Frontal cortex (tissue), 4 donors: ENCODE measurements at regions not wholly inside any gene's neighbourhood (a gene's known extent, or its start where the extent isn't known, plus 50 kb on each side); places are given as distances from the start of the nearest gene placed in this dataset. TPM values are rescaled to one million over a fixed set of nuclear protein-coding genes. Genes with fewer than 3 reads are reported as not detected.
"Not testable (repeated sequence)": the region's sequence is repeated elsewhere in the genome, so short reads cannot be mapped to it uniquely, and the experiment has no call there.

Source experiments
- DNase-seq, 2 donors: peaks; one replicate each; pipeline ENCODE4 v3.0.0; 2012; ENCODE audit warnings: low spot score in 2 of 2
- FAIRE-seq: peaks from 2 replicates; lab custom pipeline; 2012; peaks lifted over from hg19 to GRCh38; lab: Jason Lieb, UNC
- small RNA-seq: library from RNA; depleted of rRNA; stranded (forward); fragments of <200 nt; gene quantifications from one replicate; pipeline ENCODE3, GENCODE V24; 2014
- donor health status: control.
- donor health status: control.
- donor health status: control.

DNA sequence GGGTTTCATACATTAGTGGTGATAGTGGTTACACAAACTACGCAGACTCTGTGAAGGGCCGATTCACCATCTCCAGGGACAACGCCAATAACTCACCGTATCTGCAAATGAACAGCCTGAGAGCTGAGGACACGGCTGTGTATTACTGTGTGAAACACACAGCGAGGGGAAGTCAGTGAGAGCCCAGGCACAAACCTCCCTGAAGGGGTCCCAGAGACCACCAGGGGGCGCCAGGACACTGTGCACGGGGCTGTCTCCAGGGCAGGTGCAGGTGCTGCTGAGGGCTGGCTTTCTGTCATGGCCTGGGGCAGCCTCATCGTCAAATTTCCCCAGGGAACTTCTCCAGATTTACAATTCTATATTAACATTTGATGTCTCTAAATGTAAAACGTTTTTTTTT is 184.6 kb upstream of the TP53TG3C start:
- not testable (repeated sequence) for DNase-seq, FAIRE-seq

DNA sequence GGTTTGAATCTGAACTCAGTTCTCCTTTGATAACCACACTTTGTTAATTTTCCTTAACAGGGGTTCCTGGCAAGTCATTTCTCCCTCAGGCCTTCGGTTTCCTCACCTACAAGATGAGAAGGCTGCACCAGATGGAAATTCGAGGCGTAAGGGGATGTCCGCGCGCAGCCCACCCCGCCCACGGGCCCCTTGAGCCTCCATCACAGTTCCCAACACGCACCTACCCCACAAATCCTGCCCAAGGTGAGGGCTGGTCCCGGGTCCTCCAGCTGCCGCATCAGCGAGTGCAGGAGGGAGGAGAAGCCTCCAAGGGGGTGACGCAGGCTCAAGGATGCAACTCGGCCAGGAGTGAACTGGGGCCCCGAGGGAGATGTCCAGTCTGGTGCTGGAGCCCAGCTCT is 166.9 kb upstream of the TP53TG3C start:
- DNase-seq, FAIRE-seq: not testable (repeated sequence)

DNA sequence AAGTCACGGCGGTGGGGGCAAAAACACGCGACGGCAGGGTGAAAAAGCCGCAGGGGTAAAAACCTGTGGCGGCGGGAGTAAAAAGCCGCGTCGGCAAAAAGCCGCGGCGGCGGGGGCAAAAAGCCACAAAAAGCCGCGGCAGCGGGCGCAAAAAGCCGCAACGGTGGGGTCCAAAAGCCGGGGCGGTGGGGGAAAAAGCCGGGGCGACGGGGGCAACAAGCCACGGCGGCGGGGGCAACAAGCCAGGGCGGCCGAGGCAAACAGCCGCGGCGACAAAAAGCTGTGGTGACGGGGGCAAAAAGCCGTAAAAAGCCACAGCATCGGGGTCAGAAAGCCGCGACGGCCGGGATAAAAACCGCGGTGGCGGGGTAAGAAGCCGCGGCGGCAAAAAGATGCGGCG is 166.1 kb upstream of the TP53TG3C start:
- FAIRE-seq, DNase-seq: not testable (repeated sequence)

DNA sequence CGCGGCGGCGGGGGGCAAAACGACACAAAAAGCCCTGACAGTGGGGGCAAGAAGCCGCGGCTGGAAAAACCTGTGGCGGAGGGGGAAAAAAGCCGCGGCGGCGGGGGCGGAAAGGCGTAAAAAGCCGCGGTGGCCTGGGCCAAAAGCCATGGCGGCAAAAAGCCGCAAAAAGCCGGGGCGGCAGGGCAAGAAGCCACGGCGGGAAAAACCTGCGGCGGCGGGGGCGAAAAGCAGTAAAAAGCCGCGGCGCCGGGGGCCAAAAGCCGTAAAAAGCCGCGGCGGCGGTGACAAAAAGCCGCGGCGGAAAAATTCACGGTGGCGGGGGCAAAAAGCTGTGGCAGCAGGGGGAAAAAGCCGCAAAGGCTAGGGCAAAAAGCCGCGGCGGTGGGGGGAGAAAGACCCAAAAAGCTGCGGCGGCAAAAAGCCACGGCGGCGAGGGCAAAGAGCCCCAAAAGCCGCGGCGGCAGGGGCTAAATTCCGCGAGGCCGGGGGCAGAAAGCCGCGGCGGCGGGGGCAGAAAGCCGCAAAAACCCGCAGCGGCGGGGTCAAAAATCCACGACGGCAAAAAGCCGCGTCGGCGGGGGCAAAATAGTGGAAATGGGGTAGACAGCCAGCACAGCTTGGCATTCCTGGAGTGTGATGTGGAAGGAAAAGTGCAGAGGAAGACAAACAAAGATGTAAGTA is 165.2 kb upstream of the TP53TG3C start:
- DNase-seq: not testable (repeated sequence)

DNA sequence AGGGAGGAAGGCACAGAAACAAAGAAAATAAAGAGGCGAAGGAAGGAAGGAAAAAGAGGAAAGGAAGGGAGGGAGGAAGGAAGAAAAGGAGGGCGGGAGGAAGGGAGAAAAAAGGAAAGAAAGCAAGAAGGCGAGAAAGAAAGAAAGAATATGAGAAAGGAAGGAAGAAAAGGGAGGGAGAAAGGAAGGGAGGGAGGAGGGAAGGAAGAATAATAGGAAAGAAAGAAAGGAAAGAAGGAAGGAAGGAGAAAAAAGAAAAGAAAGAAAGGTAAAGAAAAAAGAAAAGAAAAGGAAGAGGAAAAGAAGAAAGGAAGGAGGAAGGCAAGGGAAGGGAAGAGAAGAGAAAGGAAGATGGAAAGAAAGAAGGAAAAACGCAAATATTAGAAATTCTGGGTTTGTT is 145.2 kb upstream of the TP53TG3C start:
- not testable (repeated sequence) for FAIRE-seq, DNase-seq

More for the DNA sequence above, 165.2 kb upstream of the TP53TG3C start:
- FAIRE-seq: not testable (repeated sequence)

DNA sequence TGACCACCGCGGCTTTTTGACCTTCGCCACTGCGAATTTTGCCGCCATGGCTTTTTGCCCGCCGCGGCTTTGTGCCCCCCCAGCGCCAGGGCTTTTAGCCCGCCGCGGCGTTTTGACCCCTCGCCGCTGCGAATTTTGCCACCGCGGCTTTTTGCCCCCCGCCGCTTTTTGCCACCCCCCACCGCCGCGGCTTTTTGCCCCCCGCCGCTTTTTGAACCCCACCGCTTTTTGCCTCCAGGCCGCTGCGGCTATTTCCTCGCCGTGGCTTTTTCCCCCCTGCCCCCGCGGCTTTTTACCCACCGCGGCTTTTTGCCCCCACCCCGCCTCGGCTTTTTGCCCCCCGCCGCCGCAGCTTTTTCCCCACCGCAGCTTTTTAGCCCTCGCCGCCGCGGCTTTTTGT is 134.8 kb upstream of the TP53TG3C start:
- no peak for FAIRE-seq
- DNase-seq: no peak

DNA sequence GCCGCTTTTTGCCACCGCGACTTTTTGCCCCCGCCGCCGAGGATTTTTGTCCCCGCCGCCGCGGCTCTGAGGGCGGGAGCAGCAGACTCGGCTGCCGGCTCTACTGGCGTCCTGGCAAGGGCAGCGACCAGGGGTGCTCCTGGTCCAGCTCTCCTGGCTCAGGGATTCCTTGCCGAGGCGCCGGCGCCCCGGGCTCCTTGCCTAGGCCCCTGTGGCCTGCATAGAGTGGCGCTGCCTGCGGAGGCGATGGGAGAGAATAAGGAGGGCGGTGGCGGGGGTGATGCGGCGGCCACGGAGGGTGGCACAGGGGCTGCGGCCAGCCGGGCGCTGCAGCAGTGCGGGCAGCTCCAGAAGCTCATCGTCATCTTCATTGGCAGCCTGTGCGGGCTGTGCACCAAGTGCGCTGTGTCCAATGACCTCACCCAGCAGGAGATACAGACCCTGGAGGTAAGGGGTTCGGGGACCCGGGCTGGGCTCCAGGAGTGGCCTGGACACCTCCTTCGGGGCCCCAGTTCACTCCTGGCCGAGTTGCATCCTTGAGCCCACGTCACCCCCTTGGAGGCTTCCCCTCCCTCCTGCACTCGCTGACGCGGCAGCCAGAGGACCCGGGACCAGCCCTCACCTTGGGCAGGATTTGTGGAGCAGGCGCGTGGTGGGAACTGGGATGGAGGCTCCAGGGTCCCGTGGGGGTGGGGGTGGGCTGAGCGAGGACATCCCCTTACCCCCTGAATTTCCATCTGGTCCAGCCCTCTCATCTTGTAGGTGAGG is 134.2 kb upstream of the TP53TG3C start:
- not testable (repeated sequence) for FAIRE-seq, DNase-seq

DNA sequence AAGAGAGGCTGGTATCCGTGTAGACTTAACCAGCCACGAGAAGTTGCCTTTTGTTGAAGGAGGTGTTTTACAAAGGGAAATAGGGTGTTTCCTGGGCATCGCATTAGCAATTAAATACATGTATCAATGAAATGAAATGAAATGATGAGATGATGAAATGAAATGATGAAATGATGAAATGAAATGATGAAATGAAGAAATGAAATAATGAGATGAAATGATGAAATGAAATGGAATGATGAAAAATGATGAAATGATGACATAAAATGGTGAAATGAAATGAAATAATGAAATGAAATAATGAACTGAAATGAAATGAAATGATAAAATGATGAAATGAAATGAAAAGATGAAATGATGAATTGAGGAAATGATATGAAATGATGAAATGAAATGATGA is 131.3 kb upstream of the TP53TG3C start:
- not testable (repeated sequence) for FAIRE-seq, DNase-seq

DNA sequence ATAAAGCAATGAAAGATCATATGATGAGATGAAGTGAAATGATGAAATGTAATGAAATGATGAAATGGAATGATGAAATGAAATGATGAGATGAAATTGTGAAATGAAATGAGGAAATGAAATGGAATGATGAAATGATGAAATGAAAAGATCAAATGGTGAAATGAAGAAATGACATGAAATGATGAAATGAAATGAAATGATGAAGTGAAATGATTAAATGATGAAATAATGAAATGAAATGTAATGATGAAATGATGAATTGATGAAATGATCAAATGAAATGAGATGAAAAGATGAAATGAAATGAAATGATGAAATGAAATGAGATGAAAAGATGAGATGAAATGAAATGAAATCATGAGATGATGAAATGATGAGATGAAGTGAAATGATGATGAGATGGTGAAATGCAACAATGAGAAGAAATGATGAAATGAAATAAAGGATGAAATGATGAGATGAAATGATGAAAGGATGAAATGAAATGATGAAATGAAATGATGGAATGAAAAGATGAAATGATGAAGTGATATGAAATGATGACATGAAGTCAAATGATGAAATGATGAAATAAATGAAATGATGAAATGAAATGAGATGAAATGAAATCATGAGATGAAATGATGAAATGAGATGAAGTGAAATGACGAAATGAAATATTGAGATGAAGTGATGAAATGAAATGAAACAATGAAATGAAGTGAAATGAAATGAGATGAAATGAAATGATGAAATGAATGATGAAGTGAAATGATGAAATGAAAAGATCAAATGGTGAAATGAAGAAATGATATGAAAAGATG is 130.5 kb upstream of the TP53TG3C start:
- FAIRE-seq: peak; percentile 84
- DNase-seq: not testable (repeated sequence)

DNA sequence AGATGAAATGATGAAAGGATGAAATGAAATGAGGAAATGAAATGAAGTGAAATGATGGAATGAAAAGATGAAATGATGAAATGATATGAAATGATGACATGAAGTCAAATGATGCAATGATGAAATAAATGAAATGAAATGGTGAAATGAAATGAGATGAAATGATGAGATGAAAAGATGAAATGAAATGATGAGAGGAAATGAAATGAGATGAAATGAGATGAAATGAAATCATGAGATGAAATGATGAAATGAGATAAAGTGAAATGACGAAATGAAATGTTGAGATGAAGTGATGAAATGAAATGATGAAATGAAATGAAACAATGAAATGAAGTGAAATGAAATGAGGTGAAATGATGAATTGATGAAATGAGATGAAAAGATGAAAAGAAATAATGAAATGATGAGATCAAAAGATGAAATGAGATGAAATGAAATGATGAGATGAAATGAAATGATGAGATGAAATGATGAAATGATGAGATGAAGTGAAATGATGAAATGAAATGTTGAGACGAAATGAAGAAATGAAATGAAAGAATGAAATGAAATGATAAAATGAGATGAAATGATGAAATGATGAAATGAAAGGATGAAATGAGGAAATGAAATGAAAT is 129.5 kb upstream of the TP53TG3C start:
- FAIRE-seq: peak; percentile 34
- DNase-seq: not testable (repeated sequence)

Small RNAs in the stretch of these regions (small RNA-seq; reads per million reads assigned to genes)
- not detected for gene AC145350.3
